Amniotic stem cell (primary cell): ENCODE measurements at regions not wholly inside any gene's neighbourhood (a gene's known extent, or its start where the extent isn't known, plus 50 kb on each side); places are given as distances from the start of the nearest gene placed in this dataset.

ENCODE experiments used
- DNase-seq: peaks from one replicate; lab custom pipeline; 2025; lab: John Stamatoyannopoulos, UW

DNA sequence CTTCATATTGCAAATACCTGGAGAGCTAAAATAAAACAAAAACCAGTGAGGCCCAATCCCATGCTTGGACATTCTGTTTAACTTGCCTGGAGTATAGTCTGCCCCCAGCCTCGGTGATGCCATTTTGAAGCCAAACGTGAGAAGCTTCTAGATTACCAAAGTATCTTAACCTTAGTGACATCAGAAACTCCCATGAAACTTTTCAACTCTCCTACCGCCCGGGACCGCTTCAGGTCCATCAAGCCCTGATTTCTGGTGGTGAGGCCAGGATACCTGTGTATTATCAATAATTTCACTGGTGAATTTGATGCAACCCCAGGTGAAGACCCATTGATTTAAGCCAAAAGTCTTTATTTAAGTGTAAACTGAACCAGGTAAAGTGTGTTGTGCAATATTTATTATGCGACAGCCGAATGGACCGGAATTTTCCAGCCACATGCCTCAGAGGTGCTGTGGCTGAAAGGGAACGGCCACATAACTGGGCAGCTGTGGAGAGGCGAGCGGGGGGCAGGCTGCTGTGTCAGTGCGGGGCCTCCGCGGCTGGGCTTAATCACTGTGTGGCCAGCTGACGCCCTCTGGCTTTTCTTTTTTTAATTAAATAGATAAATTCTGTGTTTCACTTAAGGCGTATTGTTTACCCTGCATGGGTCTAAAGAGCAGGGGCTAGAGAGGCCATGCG is 385.5 kb upstream of the B3GAT1 start:
- no peak for DNase-seq

- no peak for DNase-seq
Observed at GRCh38 chr11:134795017-134795416, 383.0 kb upstream of the B3GAT1 start.

DNA sequence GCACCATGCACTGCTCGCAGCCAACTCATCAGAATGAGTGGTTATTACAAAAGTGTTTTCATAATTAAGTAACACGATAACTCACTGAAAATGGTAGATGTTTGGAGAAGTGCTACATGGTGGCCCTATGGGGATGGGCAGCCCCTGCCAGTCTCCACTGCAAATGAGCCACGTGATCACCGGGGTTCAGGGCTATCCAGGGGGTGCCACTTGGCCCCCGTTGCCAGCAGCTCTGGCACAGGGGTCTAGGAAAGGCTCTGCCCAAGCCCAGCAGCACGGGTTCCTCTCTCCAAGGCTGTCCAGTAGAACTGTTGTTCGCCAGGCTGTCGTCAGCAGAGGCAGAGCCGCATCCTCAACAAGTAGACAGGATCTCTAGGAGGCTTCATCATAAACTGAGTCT is 382.1 kb upstream of the B3GAT1 start:
- no peak for DNase-seq

- DNase-seq: no peak
Observed at GRCh38 chr11:134792677-134793076, 380.6 kb upstream of the B3GAT1 start.

DNA sequence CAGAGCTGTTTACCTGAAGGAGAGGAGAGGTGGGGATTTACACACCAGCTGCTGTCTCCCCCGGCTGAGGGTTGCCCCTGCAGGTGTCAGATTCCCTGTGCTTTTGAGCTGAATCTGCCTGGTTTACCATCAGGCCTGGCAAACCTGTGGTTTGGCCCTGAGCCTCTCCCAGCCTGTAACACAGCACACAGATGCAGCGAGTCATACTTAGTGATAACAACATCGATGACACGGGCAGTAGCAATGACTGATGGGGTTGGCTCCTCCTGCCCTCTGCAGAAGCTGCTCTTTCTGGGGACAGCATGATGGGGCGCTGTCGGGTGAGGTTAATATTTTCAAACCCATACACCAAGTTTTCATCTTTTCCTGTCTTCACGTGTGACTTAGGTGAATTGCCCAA is 380.0 kb upstream of the B3GAT1 start:
- no peak for DNase-seq

DNA sequence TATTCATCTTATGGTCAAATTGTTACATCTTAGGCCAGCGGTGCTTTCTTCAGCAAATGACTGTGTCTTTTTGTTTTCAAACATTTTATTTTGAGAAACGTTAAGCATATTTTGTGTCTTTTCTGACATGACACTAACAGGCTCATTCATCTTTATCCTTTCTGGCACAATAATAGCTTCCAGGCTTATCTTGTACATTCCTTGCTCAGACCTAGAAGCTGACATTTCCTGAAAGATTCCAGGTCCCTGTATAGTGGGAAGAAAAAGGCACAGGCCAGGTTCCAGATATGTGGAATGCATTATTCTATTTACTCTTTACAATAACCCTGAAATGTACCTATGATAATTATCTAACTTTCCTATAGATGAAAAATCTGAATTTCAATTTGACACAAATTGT is 379.1 kb upstream of the B3GAT1 start:
- no peak for DNase-seq

DNA sequence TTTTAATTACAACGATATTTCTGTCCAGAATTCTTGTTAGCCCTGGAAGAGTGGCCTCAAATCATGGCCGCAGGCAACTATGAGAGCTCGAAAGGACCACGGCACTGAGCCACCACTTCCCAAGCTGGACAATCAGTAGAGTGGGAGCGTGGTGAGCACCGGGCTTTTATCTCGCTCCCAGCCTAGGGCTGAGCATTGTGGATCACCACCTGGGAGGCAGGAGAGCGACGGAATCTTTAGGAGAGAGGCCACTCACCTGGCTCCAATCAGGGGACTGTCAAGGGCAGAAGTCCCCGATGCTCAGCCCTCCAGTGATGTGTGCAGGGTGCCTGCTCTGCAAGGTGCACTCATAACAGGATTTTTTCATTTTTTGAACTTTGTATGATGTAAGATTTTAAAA is 377.1 kb upstream of the B3GAT1 start:
- no peak for DNase-seq

GRCh38 chr11:134786636-134787035 is 374.6 kb upstream of the B3GAT1 start:
- no peak for DNase-seq

DNA sequence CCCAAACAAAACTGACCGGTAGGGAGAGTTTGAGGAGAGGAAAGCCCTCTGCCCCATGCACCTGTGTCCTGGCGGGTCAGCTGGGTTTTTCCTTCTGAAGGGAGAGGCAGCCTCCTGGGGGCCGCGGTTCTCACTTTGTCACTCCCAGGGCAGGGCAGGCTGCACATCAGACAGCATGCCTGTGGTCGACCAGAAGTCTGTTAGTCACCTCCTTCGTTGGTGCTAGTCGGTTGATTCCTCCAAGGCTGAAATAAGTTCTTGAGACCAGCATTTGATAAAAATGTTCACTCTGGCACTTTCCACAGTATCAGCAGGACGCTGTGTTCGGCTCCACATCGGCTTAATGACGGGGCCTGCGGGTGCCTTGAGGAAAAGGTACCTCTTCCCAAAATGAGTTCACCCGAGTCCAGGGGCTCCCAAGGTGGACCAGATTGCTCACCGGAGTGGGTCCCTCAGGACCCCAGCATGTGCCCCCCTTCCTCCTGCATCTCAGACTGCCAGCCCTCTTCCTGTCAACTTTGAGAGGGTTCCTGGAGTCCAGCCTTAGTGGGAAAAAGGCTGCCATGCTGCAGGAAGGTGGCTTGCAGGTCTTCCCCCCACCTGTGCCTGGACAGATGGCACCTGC is 373.7 kb upstream of the B3GAT1 start:
- no peak for DNase-seq

GRCh38 chr11:134785059-134785458 is 373.0 kb upstream of the B3GAT1 start:
- no peak for DNase-seq

DNA sequence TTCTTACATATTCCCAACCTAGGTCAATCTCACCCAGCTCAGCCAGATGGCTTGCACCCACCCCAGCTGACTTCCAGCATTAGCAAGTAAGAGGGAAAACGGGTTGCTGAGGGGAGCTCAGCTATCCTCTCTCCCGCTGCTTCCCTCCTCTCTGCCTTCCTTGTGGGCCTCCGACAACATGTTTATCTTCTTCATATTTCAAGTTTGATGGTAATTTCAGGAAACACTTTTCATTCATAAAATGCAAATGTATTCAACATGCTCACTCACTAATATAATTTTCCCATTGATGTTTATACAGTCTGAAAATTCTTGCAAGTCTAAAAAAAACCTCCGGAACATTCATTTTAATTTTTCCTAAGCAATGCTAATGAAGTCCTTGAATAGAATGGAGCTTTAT is 372.5 kb upstream of the B3GAT1 start:
- DNase-seq: no peak

GRCh38 chr11:134784046-134784445 is 372.0 kb upstream of the B3GAT1 start:
- DNase-seq: no peak

- no peak for DNase-seq
Observed at GRCh38 chr11:134783234-134783633, 371.2 kb upstream of the B3GAT1 start.

GRCh38 chr11:134781380-134781866 is 369.4 kb upstream of the B3GAT1 start:
- DNase-seq: no peak

DNA sequence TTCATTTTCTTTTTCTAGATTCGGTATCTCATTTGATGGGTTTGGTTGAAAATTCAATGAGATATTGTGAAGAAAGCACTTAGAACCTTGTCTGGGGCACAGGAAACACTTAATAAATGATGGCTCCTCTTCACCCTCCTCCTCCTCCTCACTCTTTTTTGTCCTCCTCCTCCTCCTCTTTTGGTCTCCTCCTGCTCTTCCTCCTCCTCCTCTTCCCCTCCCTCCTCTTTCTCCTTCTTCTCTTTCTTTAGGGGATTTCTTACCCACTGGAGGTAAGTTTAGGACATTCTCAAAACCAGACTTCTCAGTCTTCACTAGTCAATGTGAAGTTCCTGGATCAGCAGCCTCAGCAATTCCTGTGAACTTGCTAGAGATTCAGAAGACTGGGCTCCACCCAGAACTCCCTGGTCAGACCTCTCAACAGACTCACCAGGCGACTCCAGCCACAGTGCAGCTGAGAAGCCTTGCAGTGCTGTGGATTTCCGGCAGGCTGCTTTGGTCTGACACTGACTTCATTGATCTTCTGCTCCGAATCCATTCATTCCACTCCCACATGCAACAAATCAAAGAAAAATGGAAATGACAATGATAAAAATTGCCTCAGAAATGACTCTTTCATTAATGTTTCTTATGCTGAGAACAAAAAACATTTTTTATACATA is 368.6 kb upstream of the B3GAT1 start:
- no peak for DNase-seq

- DNase-seq: no peak
Observed at GRCh38 chr11:134779179-134779578, 367.1 kb upstream of the B3GAT1 start.

GRCh38 chr11:134768463-134768862 is 356.4 kb upstream of the B3GAT1 start:
- DNase-seq: no peak

DNA sequence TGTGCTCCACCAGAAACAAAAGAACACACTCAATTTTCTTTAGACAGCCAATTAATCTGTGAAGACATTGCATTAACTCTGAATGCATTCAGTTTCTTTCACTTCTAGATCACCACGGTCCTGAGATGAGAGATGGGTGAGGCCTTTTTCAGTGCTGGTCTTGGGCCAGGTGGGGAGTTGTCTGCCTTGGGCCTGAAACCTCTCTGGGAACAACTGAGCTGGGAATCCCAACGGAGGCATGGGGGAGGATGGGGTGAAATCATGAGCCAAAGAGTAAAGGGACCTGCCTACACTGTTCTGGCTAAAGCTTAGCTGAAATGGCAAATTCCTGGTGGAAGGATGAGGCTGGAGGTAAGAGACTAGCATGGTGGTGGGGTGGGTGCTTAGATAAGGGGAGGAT is 353.5 kb upstream of the B3GAT1 start:
- no peak for DNase-seq

DNA sequence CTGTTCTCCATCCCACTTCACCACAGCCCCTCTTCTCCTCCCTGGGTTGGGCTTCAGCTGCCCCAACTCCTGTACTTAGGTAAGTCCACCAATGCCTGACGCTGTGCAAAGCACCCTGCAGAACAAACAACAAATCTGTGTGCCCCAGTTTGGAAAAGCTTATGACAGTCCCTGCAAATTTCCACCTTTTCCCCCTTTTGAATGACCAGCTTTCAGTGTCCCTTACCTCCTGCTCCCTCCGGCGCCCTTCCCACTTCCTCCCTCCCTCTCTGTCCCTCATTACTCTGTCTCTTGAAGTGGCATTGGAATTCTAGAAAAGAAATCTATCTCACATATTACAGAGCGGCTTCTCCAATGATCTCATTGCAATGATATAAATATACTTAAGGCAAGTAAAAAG is 352.9 kb upstream of the B3GAT1 start:
- DNase-seq: no peak

GRCh38 chr11:134764367-134764766 is 352.3 kb upstream of the B3GAT1 start:
- no peak for DNase-seq

- DNase-seq: no peak
Observed at GRCh38 chr11:134763030-134763388, 351.0 kb upstream of the B3GAT1 start.

DNA sequence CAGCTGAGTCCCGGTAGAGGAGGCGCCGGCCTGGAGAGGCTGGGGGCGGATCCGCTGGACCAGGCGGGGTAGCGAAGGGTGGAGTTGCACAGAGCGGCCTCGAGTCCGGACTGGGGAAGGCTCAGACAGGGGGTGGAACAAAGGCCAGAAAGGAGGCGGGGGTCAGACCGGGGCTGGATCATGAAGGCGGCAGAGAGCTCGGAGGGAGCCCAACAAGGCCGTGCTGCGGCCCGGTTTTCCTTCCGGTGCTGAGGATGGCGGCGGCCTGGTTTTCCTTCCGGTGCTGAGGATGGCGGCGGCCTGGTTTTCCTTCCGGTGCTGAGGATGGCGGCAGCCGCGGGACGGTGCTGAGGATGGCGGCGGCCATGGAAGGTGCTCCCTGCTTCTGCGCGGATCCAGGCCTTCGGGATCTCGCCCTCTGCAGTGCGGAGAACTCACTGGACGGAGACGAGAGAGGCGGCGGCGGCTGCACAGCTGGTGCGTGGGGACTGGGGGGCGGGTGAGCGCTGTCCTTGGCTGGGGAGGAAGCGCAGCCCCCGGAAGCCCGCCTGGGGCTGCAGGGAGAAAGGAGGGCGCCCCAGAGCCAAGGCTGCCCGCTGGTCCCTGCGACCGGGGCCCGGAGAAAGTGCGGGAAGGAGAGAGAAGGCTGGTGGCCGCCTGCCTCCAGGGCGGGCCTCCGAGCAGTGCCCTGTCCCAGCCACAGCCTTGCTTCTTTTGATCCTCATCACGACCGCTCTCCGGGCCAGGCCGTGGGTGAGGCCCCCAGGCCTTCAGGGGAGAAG is 350.4 kb upstream of the B3GAT1 start:
- no peak for DNase-seq

DNA sequence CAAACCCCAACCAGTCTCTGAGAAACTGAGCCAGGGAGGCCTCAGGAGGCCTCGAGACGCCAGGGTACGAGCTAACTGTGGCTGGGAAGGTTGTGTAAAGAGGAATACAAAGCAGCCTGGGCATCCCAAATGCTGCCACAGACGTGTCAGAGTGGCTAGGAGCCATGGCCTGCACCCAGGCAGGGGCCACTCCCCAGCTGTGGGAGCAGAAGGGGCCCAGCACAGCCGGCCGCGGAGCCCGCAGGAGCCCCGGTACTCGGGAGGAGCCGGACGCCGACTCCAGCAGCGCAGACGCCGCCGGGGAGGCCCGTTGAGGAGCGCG is 349.8 kb upstream of the B3GAT1 start:
- DNase-seq: no peak
